ENCODE measurements at regions not wholly inside any gene's neighbourhood (a gene's known extent, or its start where the extent isn't known, plus 50 kb on each side); places are given as distances from the start of the nearest gene placed in this dataset.

DNA sequence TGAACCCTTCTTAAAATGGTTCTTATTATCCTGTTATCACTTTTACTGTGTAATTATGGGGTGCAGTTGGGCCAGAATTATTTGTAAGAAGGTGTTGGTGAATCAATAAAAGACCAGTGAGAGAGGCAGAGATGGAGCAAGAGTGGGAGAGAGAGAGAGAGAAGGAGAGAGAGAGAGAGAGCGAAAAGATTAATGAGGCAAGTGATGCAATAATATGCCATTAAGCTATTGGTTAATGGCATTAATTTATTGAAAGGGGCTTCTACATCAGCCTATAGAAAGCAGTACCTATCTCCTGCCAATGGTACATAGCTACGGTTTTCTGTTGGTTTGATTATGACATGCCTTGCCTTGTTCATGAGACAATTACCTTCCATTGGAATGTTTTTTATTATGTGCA is 388.7 kb downstream of the RPS6KC1 start:
- dilution Hi-C loops (cut with HindIII; ENCODE audit: low sequenced_read_pairs, unreplicated experiment) = no loop called here
- no peak overlapping the region for H2AK9ac ChIP-seq (replicated peaks; ENCODE audit: low read depth, low read length, poor library complexity)
- ChIA-PET CTCF (no interaction called here), POLR2A (ENCODE audit: unreplicated experiment) (no interaction called here)
- no peak overlapping the region for H3K27ac ChIP-seq (ENCODE audit: insufficient read depth, low read length)
- H2AFZ ChIP-seq (replicated peaks; ENCODE audit: low read length, poor library complexity) = no peak overlapping the region
- intact Hi-C loops (cut with micrococcal nuclease) = no loop called here
- no peak overlapping the region for H2AK5ac ChIP-seq (ENCODE audit: low read depth, low read length)
- BruUV-seq (replicated peaks) = no TSS peak
- in situ Hi-C loops (cut with MboI; ENCODE audit: low sequenced_read_pairs) = no loop called here
- no peak overlapping the region for H2BK120ac ChIP-seq (ENCODE audit: low read depth, low read length)
- no peak overlapping the region for H3K4me2 ChIP-seq (ENCODE audit: low read depth, low read length)
- H2BK5ac ChIP-seq (ENCODE audit: low read depth, low read length, poor library complexity, severe bottlenecking) = no peak overlapping the region
- DNase-seq (no peak), ATAC-seq (ENCODE audit: low read depth) (no peak)
- WGBS, 2 experiments (ENCODE audit: extremely low coverage in 2 of 2, insufficient read length in 1 of 2) = no CpG with 5 or more reads among the region's 2 CpGs
- no peak overlapping the region for H3K9ac ChIP-seq (ENCODE audit: low read depth, low read length)
- H3K27me3 ChIP-seq (ENCODE audit: control insufficient read depth, insufficient read depth, low read length) = no peaks in the 10 kb centered on the region
- TF ChIP-seq, protein P1, sequence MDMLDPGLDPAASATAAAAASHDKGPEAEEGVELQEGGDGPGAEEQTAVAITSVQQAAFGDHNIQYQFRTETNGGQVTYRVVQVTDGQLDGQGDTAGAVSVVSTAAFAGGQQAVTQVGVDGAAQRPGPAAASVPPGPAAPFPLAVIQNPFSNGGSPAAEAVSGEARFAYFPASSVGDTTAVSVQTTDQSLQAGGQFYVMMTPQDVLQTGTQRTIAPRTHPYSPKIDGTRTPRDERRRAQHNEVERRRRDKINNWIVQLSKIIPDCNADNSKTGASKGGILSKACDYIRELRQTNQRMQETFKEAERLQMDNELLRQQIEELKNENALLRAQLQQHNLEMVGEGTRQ (IDR thresholded peaks at IDR 0.05; ENCODE audit: low read depth, low read length) = no peak
- no peak for TF ChIP-seq CEBPB (IDR thresholded peaks at IDR 0.05; ENCODE audit: low read depth, low read length)
- TF ChIP-seq RFX5 (IDR thresholded peaks at IDR 0.05; ENCODE audit: low read depth, low read length) = no peak
- TF ChIP-seq RAD21 (IDR thresholded peaks at IDR 0.05; ENCODE audit: low read length) = no peak
- no peak for TF ChIP-seq NFE2L2 (IDR thresholded peaks at IDR 0.05; ENCODE audit: low read depth, low read length)
- no peak for TF ChIP-seq MAFK (IDR thresholded peaks at IDR 0.05; ENCODE audit: low read depth, low read length)
- TF ChIP-seq MXI1 (IDR thresholded peaks at IDR 0.05; ENCODE audit: borderline replicate concordance, low read depth, low read length) = no peak
- TF ChIP-seq FOS (IDR thresholded peaks at IDR 0.05; ENCODE audit: low read depth, low read length) = no peak
- TF ChIP-seq, protein P2, sequence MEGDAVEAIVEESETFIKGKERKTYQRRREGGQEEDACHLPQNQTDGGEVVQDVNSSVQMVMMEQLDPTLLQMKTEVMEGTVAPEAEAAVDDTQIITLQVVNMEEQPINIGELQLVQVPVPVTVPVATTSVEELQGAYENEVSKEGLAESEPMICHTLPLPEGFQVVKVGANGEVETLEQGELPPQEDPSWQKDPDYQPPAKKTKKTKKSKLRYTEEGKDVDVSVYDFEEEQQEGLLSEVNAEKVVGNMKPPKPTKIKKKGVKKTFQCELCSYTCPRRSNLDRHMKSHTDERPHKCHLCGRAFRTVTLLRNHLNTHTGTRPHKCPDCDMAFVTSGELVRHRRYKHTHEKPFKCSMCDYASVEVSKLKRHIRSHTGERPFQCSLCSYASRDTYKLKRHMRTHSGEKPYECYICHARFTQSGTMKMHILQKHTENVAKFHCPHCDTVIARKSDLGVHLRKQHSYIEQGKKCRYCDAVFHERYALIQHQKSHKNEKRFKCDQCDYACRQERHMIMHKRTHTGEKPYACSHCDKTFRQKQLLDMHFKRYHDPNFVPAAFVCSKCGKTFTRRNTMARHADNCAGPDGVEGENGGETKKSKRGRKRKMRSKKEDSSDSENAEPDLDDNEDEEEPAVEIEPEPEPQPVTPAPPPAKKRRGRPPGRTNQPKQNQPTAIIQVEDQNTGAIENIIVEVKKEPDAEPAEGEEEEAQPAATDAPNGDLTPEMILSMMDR (conservative IDR thresholded peaks at IDR 0.05; ENCODE audit: low read depth, low read length) = no peak
- no peak for TF ChIP-seq CHD1 (IDR thresholded peaks at IDR 0.05; ENCODE audit: low read depth, low read length)
- no peak for TF ChIP-seq POLR2A (IDR thresholded peaks at IDR 0.05; ENCODE audit: low read depth, low read length)
- no peak for TF ChIP-seq RCOR1 (IDR thresholded peaks at IDR 0.05; ENCODE audit: insufficient replicate concordance, low read length)
- TF ChIP-seq, protein P3, sequence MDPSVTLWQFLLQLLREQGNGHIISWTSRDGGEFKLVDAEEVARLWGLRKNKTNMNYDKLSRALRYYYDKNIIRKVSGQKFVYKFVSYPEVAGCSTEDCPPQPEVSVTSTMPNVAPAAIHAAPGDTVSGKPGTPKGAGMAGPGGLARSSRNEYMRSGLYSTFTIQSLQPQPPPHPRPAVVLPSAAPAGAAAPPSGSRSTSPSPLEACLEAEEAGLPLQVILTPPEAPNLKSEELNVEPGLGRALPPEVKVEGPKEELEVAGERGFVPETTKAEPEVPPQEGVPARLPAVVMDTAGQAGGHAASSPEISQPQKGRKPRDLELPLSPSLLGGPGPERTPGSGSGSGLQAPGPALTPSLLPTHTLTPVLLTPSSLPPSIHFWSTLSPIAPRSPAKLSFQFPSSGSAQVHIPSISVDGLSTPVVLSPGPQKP (IDR thresholded peaks at IDR 0.05; ENCODE audit: borderline replicate concordance, low read depth, low read length) = no peak
- no peak for TF ChIP-seq MAZ (IDR thresholded peaks at IDR 0.05; ENCODE audit: borderline replicate concordance, low read depth, low read length)
- TF ChIP-seq BHLHE40 (IDR thresholded peaks at IDR 0.05; ENCODE audit: low read depth, low read length) = no peak
- TF ChIP-seq SMC3 (IDR thresholded peaks at IDR 0.05; ENCODE audit: low read depth, low read length) = no peak
- H3K23ac ChIP-seq (ENCODE audit: low read depth, low read length) = no peak overlapping the region
- H3K56ac ChIP-seq (ENCODE audit: extremely low read depth, insufficient read depth, low read length) = no peak overlapping the region
- no peak overlapping the region for H3K4ac ChIP-seq (ENCODE audit: low read depth, low read length)
- no peak overlapping the region for H3K14ac ChIP-seq (replicated peaks; ENCODE audit: low read depth, low read length)
- H3K18ac ChIP-seq (ENCODE audit: low read depth, low read length) = no peak overlapping the region
- no peaks in the 10 kb centered on the region for H4K20me1 ChIP-seq (ENCODE audit: insufficient read depth, low read length)
- H3K79me1 ChIP-seq (ENCODE audit: low read depth in 1 of 2, low read length in 2 of 2) = no peaks in the 10 kb centered on the region
- H3K4me1 ChIP-seq (ENCODE audit: control insufficient read depth, insufficient read depth, low read length) = no peaks in the 10 kb centered on the region
- no peak overlapping the region for H3K4me3 ChIP-seq (ENCODE audit: insufficient read depth, low read depth, low read length)
- H4K91ac ChIP-seq (ENCODE audit: insufficient read depth, low read depth, low read length) = no peak overlapping the region
- H4K5ac ChIP-seq (ENCODE audit: low read depth, low read length) = no peak overlapping the region
- H3K9me1 ChIP-seq (ENCODE audit: insufficient read depth, low read length) = no peaks in the 10 kb centered on the region
- no peak overlapping the region for H2BK15ac ChIP-seq (ENCODE audit: low read depth, low read length)
- H3K36me3 ChIP-seq (ENCODE audit: control insufficient read depth, insufficient read depth, low read length) = no peaks in the 10 kb centered on the region
- H2BK20ac ChIP-seq (ENCODE audit: low read depth, low read length) = no peak overlapping the region
- no peaks in the 10 kb centered on the region; the same call in 1 of the 2 replicates for H3K9me3 ChIP-seq (ENCODE audit: control insufficient read depth, insufficient read depth, low read length)
- H4K8ac ChIP-seq (ENCODE audit: low read depth in 2 of 2, low read length in 2 of 2) = no peak overlapping the region

Measured in IMR-90 (cell line).